Right lobe of liver (tissue), 4 donors: ENCODE measurements at regions not wholly inside any gene's neighbourhood (a gene's known extent, or its start where the extent isn't known, plus 50 kb on each side); places are given as distances from the start of the nearest gene placed in this dataset.

Experiments used
- CTCF ChIP-seq, 4 donors: fragments of 200-600 bp in 3 of 4; fragments of 450-650 bp in 1 of 4; IDR thresholded peaks; one replicate each; pipeline versions ENCODE4 v1.5.1 to v1.8.0; 2016 to 2022; ENCODE audit warnings: antibody characterized with exemption in 4 of 4, mild to moderate bottlenecking in 2 of 4
- POLR2A ChIP-seq: fragments of 450-650 bp; IDR thresholded peaks from one replicate; pipeline ENCODE4 v1.6.1; 2017; ENCODE audit warnings: antibody characterized with exemption, mild to moderate bottlenecking
- donor health status: DM: no; HTN: no; CAD: no.
- donor health status: DM: no; HTN: no; CAD: no.
- donor health status: DM: no; HTN: yes; CAD: no.

GRCh38 chr2:172373766-172374165 is 53.6 kb upstream of the ITGA6 start:
- TF ChIP-seq POLR2A (no peak), CTCF (IDR thresholded peaks at IDR 0.05) (no peak)
